HCT116 (cell line): ENCODE measurements at regions not wholly inside any gene's neighbourhood (a gene's known extent, or its start where the extent isn't known, plus 50 kb on each side); places are given as distances from the start of the nearest gene placed in this dataset.

ENCODE experiments used
- ATAC-seq: fragments of 200-7000 bp; cut with Tn5 transposase; 2 replicates; pipeline ENCODE4 v1.9.1; 2020; ENCODE audit warnings: mild to moderate bottlenecking, moderate library complexity
- BruUV-seq: library from RNA; stranded (reverse); fragments of 400-500 nt; replicated peaks from 2 replicates; lab custom pipeline; 2021; lab: Mats Ljungman, UMichigan
- CTCF ChIA-PET: fragments of 300-600 bp; sonication (Branson Sonifier 250); formaldehyde crosslinking; loops from one replicate; lab custom pipeline; 2021; ENCODE audit warnings: antibody characterized with exemption; lab: Charles Lee
- POLR2A ChIA-PET: fragments of 300-600, 350-600 bp; sonication (Branson Sonifier 250); formaldehyde crosslinking; loops from one replicate; lab custom pipeline; 2021; ENCODE audit warnings: antibody characterized with exemption; lab: Charles Lee
- RAD21 ChIA-PET, 2 experiments: fragments of 300-600 bp; sonication (Branson Sonifier 250); formaldehyde crosslinking; loops; one replicate each; lab custom pipeline; 2023; ENCODE audit warnings: low total read pairs in 2 of 2; ENCODE audit not compliant: uncharacterized antibody in 2 of 2, unreplicated experiment in 2 of 2, low non-redundant PET in 1 of 2; lab: Charles Lee
- DNase-seq: peaks from one replicate; pipeline ENCODE4 v3.0.0-alpha.2; 2010; ENCODE audit warnings: low read depth, low spot score
- H2AFZ ChIP-seq: fragments of 200-600 bp; shearing (Covaris generic), sonication (generic); 2 replicates; pipeline ENCODE4 v1.6.1; 2017; ENCODE audit warnings: low read depth, mixed run types, mixed read lengths, antibody characterized with exemption, low read length; ENCODE audit not compliant: poor library complexity, severe bottlenecking
- H3K27ac ChIP-seq: 2 replicates; pipeline ENCODE4 v1.5.1; 2012; ENCODE audit warnings: low read depth, low read length
- H3K27me3 ChIP-seq: fragments of 200-600 bp; sonication (generic); 2 replicates; pipeline ENCODE4 v1.6.1; 2016; ENCODE audit warnings: mixed run types, low read length, mixed read lengths; ENCODE audit not compliant: insufficient read depth
- H3K36me3 ChIP-seq, 2 experiments: fragments of 200-500 bp in 1 of 2; fragments of 200-600 bp in 1 of 2; sonication (Bioruptor generic) in 1 of 2; sonication (generic) in 1 of 2; 2 replicates each; pipeline versions ENCODE4 v1.5.1 to v1.6.1; 2014 to 2016; ENCODE audit warnings: low read length in 2 of 2, inconsistent platforms in 1 of 2, mixed read lengths in 1 of 2, mixed run types in 1 of 2; ENCODE audit not compliant: insufficient read depth in 2 of 2, control insufficient read depth in 1 of 2
- H3K4me1 ChIP-seq, 2 experiments: fragments of 200-600 bp in 1 of 2; sonication (generic) in 1 of 2; 2 replicates each; pipeline versions ENCODE4 v1.5.1 to v1.6.1; 2012 to 2017; ENCODE audit warnings: low read length in 2 of 2, inconsistent platforms in 1 of 2, mild to moderate bottlenecking in 1 of 2, mixed read lengths in 1 of 2, mixed run types in 1 of 2, moderate library complexity in 1 of 2; ENCODE audit not compliant: insufficient read depth in 2 of 2, control insufficient read depth in 1 of 2
- H3K4me2 ChIP-seq: fragments of 200-600 bp; sonication (generic); 2 replicates; pipeline ENCODE4 v1.6.1; 2017; ENCODE audit warnings: mixed run types, low read length, mixed read lengths
- H3K4me3 ChIP-seq, 2 experiments: fragments of 200-600 bp in 1 of 2; sonication (generic) in 1 of 2; replicated peaks in 1 of 2; 2 replicates each; pipeline ENCODE4 v1.5.1; 2011 to 2016; ENCODE audit warnings: low read length in 2 of 2, control low read depth in 1 of 2, low read depth in 1 of 2, mild to moderate bottlenecking in 1 of 2, mixed read lengths in 1 of 2, mixed run types in 1 of 2
- H3K79me2 ChIP-seq: fragments of 200-600 bp; sonication (generic); 2 replicates; pipeline ENCODE4 v1.6.1; 2017; ENCODE audit warnings: mild to moderate bottlenecking, mixed run types, low read length, moderate library complexity, mixed read lengths; ENCODE audit not compliant: insufficient read depth
- H3K9ac ChIP-seq: fragments of 200-600 bp; sonication (generic); 2 replicates; pipeline ENCODE4 v1.6.1; 2016; ENCODE audit warnings: low read length, mixed read lengths
- H3K9me2 ChIP-seq: fragments of 200-600 bp; sonication (generic), shearing (Covaris generic); 2 replicates; pipeline ENCODE4 v1.6.1; 2017; ENCODE audit warnings: mixed run types, mild to moderate bottlenecking, moderate library complexity; ENCODE audit not compliant: insufficient read depth
- H3K9me3 ChIP-seq, 2 experiments: fragments of 200-500 bp in 1 of 2; fragments of 200-600 bp in 1 of 2; sonication (Bioruptor generic) in 1 of 2; sonication (generic) in 1 of 2; 2 replicates each; pipeline ENCODE4 v1.6.1; 2014 to 2017; ENCODE audit warnings: low read length in 2 of 2, mixed read lengths in 2 of 2, inconsistent platforms in 1 of 2, low read depth in 1 of 2, mild to moderate bottlenecking in 1 of 2, mixed run types in 1 of 2, moderate library complexity in 1 of 2; ENCODE audit not compliant: control insufficient read depth in 1 of 2, insufficient read depth in 1 of 2
- H4K20me1 ChIP-seq: fragments of 200-600 bp; sonication (generic), shearing (Covaris generic); 2 replicates; pipeline ENCODE4 v1.6.1; 2017; ENCODE audit warnings: mixed run types, mild to moderate bottlenecking, moderate library complexity; ENCODE audit not compliant: insufficient read depth
- CEBPB ChIP-seq: IDR thresholded peaks from 2 replicates; pipeline ENCODE4 v1.6.1; 2012; ENCODE audit warnings: low read depth
- JUND ChIP-seq: IDR thresholded peaks from 2 replicates; pipeline ENCODE4 v1.6.1; 2012
- RAD21 ChIP-seq: IDR thresholded peaks from 2 replicates; pipeline ENCODE4 v1.6.1; 2012; ENCODE audit warnings: low read depth, mild to moderate bottlenecking
- SIN3A ChIP-seq: IDR thresholded peaks from 2 replicates; pipeline ENCODE4 v1.6.1; 2012; ENCODE audit warnings: low read depth
- ZNF274 ChIP-seq: fragments of 200-500 bp; sonication (Bioruptor generic); IDR thresholded peaks from 2 replicates; pipeline ENCODE4 v1.6.1; 2014; ENCODE audit warnings: mild to moderate bottlenecking, low read depth, low read length, inconsistent platforms
- intact Hi-C: fragments of 100-400 bp; cut with micrococcal nuclease; formaldehyde crosslinking; loops from 2 replicates; pipeline ENCODE4 v1.10.0; 2022
- TF ChIP-seq, protein P1 (sequence below), 3 experiments: fragments of 200-600 bp in 1 of 3; sonication (generic) in 1 of 3; IDR thresholded peaks in 2 of 3; conservative IDR thresholded peaks in 1 of 3; 2 replicates each; pipeline ENCODE4 v1.5.1; 2012 to 2017; ENCODE audit warnings: low read depth in 2 of 3, low read length in 2 of 3, antibody characterized with exemption in 1 of 3, borderline replicate concordance in 1 of 3, control low read depth in 1 of 3, mild to moderate bottlenecking in 1 of 3, mixed read lengths in 1 of 3, mixed run types in 1 of 3, moderate library complexity in 1 of 3; ENCODE audit not compliant: insufficient read depth in 1 of 3

DNA sequence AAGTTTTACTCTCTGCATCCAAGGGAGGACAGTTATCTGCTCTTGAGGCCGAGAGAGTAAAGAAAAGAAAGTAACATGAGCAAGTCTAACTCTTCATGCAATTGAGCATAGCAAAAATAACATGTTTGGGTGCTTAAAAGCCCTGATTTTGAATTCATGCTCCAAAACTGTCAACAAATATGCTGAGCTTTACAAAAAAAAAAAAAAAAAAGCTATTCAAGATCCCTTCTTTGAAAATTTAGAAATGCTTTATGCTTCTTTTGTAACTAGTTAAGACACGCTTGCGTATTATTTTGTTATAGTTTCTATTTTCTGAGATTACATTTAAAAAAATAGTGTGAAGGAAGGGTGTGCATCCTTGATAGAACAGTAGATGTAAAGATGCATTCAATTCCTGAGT, 1733.0 kb downstream of the MRPL39 start:
- Histone ChIP-seq H3K9me2 (no peaks in the 10 kb centered on the region), H3K9ac (no peak overlapping the region), H3K4me3 (no peak overlapping the region), H3K27ac (no peak overlapping the region), H3K79me2 (no peaks in the 10 kb centered on the region), H3K27me3 (no peaks in the 10 kb centered on the region), H3K4me1 (no peaks in the 10 kb centered on the region), H3K9me3 (peaks cover 6 to 25% of the 10 kb centered on the region in 2 experiments; a peak in 2 of 4 replicates), H4K20me1 (no peaks in the 10 kb centered on the region), H3K4me2 (no peak overlapping the region), H3K36me3 (no peaks in the 10 kb centered on the region)
- intact Hi-C loops, result no loop called here
- POLR2A ChIA-PET, result no interaction called here
- no peak for DNase-seq
- BruUV-seq, result no TSS peak
- CTCF ChIA-PET, result no interaction called here
- RAD21 ChIA-PET, result no interaction called here
- TF ChIP-seq, protein P1, sequence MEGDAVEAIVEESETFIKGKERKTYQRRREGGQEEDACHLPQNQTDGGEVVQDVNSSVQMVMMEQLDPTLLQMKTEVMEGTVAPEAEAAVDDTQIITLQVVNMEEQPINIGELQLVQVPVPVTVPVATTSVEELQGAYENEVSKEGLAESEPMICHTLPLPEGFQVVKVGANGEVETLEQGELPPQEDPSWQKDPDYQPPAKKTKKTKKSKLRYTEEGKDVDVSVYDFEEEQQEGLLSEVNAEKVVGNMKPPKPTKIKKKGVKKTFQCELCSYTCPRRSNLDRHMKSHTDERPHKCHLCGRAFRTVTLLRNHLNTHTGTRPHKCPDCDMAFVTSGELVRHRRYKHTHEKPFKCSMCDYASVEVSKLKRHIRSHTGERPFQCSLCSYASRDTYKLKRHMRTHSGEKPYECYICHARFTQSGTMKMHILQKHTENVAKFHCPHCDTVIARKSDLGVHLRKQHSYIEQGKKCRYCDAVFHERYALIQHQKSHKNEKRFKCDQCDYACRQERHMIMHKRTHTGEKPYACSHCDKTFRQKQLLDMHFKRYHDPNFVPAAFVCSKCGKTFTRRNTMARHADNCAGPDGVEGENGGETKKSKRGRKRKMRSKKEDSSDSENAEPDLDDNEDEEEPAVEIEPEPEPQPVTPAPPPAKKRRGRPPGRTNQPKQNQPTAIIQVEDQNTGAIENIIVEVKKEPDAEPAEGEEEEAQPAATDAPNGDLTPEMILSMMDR (IDR thresholded peaks at IDR 0.05 in 2 of 3, conservative IDR thresholded peaks at IDR 0.05 in 1 of 3; ENCODE audit: borderline replicate concordance in 1 of 3, insufficient read depth in 1 of 3, low read depth in 2 of 3, low read length in 2 of 3), result no peak
- no peak for TF ChIP-seq ZNF274
- TF ChIP-seq, all 23 proteins: peak for 0
- no peak overlapping the region for H2AFZ ChIP-seq
- ATAC-seq, result no peak

DNA sequence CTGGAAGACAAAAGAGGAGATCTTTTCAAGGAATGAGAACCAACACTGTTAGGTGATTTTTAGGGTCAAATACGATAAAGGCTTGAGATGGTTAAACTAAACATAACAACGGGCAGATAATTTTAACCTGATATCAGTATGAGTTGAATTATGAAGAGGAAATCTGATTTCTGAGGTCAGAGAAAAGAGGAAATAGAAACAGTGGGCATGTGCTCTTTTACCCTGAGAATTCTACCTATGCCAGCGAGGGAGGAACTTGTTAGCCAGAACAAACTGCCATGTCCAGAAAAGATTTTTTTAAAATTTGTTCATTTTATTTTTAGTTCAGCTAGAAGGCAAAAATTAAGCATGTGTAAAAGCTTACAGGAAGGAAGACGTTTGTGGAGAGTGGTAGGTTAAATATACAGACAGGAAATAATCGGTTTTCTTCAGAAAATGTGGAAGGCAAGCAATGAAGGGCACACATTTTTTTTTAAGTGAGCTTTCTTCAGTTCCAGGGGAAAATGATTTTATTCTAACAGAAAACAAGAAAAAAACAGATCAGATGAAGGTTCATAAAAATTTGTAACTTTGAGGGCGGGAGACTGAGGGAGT, 1745.3 kb downstream of the MRPL39 start:
- POLR2A ChIA-PET, result no interaction called here
- RAD21 ChIA-PET, result no interaction called here
- Histone ChIP-seq H3K4me2 (no peak overlapping the region), H3K9me3 (peaks cover 11 to 22% of the 10 kb centered on the region in 2 experiments; a peak in 2 of 4 replicates), H3K9me2 (no peaks in the 10 kb centered on the region), H3K27me3 (no peaks in the 10 kb centered on the region), H4K20me1 (no peaks in the 10 kb centered on the region), H3K79me2 (no peaks in the 10 kb centered on the region), H3K4me1 (no peaks in the 10 kb centered on the region)
- ATAC-seq, result no peak
- BruUV-seq, result no TSS peak
- TF ChIP-seq SIN3A (no peak), CEBPB (no peak), RAD21 (no peak), JUND (no peak)
- TF ChIP-seq, all 23 proteins: peak for 0
- intact Hi-C loops, result no loop called here
- no peak for DNase-seq
- Histone ChIP-seq H3K4me3 (no peak overlapping the region), H3K36me3 (no peaks in the 10 kb centered on the region), H3K9ac (no peak overlapping the region), H2AFZ (no peak overlapping the region), H3K27ac (no peak overlapping the region)
- CTCF ChIA-PET, result no interaction called here
